KBM-7 (cell line): ENCODE measurements at regions not wholly inside any gene's neighbourhood (a gene's known extent, or its start where the extent isn't known, plus 50 kb on each side); places are given as distances from the start of the nearest gene placed in this dataset.

Experiments used
- DNase-seq: peaks from one replicate; pipeline ENCODE4 v3.0.0-alpha.2; 2015
- in situ Hi-C: fragments of 300-500 bp; cut with MboI; formaldehyde crosslinking; loops from 2 replicates; pipeline ENCODE4 v1.14.3; 2020; ENCODE audit warnings: low sequenced_read_pairs, low pct_unique_long_range_greater_than_20kb, mixed read lengths

DNA sequence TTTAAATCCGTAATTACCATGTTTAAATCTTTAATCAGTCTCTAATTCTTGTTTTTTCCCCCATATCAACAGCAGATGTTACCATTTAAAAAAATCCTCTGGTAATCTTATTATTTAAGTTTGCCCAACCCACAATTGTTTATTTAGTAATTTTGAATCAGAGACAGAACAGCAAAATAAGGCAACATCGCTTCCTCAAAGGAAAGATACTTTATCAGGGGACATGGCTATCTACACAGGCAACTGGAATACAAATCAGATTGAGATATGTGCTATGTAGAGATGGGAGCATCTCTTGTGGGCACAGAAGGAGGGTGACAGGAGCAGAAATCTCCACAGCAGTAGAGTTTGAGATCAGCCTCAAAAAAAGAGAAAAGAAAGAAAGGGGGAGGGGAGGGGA lies 674.4 kb downstream of the SEMA5A start:
- DNase-seq, result no peak
- in situ Hi-C loops, result no loop called here

DNA sequence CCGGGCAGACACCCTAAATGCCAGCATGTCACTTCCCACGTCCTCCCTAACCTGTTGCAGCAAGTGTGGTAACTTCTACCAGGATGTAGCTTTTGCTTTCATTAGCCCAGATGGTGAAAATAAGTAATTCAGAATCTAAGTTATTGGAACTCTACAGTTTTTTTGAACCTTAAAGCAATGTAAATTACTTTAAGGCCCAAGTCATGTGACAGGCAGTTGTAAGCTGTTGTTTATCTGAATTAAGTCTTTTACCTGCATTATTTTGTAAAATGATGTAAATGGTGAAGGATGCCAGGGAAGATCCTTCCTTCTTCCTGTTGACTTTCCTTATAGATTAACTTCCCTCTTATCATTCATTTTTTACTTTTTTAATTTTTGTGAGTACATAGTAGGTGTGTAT lies 670.2 kb downstream of the SEMA5A start:
- in situ Hi-C loops, result no loop called here
- no peak for DNase-seq

DNA sequence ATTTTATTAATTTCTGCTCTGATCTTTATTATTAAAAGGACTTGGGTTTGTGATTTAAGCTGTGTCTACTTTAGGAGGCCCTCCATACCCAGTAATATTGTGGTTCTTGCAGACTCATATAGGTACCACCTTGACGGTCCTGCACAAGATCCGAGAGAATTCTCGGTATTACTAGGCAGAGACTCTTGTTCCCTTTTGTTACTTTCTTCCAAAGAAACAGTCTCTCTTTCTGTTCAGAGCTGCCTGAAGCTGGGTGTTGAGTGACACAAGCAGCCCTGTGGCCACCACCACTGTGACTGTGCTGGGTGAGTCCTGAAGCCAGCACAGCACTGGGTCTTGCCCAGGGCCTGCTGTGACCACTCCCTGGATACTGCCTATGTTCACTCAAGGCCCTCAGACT lies 666.6 kb downstream of the SEMA5A start:
- in situ Hi-C loops, result no loop called here
- DNase-seq, result no peak

DNA sequence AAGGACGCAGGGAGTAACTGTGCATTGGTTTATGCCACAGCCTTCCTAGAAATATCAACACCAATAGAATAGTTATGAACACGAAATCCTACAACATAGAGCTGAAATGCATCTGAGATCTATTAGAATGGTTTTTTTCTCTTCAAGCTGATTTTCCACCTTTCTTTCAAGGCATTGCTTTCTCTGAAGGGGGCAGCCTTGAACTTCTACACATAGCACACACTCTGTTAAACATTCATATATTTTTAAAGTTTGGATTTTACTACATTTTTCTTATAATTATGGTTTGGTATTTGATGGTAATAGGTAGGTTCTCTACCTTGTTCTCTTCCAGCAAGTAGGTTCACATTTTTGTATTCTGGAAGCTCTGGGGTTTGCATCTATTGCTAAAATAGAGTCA lies 661.8 kb downstream of the SEMA5A start:
- in situ Hi-C loops, result no loop called here
- no peak for DNase-seq

DNA sequence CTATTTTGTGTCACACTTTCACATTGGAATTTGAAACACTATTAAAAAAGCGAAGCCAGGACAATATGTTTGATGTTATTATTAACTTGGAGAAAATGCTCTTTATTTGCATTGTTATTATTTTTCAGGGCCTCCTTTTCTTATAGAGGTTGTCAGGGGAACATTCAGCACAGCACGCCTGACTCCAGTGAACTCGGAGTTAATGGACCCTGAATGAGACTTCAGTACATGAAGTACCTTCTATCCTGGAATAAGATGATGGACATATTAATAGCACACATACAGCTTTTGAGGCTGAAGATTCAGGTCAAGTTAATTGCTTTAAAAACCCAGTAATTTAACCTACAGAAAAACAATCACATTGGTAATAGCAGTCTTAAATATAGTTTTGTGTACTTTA lies 652.9 kb downstream of the SEMA5A start:
- in situ Hi-C loops, result no loop called here
- no peak for DNase-seq

DNA sequence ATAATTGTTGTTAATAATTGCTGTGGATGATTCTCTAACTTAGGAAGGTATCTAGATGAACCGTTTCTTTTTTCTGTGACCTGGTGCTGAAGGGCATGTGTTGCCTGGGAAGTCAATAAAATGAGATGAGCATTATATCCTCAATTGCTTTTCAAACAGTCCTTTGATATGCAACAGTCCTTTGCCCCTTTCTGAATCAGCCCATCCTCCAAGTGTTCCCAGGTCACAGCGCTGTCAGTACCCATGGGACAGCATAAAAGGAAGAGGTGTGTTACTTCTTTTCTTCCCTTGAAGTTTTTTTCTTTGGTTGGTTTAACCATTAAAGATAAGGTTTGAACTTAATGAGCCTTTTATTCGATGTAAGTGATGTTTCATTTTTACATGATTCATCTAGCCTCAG lies 651.8 kb downstream of the SEMA5A start:
- no peak for DNase-seq
- in situ Hi-C loops, result no loop called here

DNA sequence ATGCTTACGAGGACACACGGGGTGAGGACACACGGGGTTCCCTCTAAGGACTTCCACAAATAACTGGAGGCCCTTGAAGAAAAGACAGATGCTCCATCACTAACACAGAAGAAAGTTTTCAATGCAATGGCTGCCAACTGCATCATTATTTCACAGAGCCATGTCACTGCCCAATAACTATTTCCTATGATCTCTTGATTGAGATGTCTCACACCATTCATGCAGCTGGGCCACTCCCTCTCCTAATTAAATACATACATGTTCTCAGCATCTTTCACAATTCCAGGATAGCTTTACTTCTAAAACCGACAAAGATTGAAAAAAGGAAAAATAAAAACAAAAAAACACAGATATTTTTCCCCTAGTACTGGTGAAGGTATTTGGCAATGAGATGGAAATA lies 650.8 kb downstream of the SEMA5A start:
- in situ Hi-C loops, result no loop called here
- no peak for DNase-seq

DNA sequence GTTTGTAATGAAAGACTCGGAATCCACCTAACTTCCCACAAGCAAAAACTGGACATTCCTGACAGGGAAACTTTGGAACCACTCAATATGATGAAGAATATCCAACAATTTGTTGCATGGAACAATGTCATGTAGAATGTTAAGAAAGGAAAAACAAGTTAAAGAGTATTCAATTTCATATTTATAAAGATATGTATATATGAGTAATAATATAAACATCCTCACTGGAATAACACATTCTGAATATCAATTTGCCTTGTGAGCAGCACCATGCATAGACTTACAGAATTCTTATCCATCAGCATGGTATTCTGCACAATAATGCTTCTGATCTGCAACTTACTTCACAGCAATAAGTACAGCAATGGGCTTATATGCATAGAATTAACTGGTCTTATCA lies 650.3 kb downstream of the SEMA5A start:
- no peak for DNase-seq

DNA sequence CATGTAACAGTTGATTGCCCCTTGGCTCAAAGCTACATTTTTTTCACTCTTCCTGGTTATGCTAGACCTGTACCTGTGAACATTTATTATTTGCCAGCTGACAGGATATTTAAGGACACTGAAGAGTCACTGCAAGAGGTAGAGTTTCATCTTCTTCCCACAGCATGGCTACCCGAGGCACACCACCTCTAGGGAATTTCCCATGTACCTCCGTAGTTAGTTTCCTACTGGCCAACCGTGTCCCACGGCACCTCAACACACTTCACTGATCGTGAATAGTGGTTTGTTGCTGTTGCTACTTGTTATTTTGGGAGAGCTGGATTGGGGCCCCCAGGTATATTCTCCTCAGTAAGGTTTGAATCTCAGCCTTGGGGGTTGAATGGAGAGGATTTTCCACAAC lies 648.6 kb downstream of the SEMA5A start:
- DNase-seq, result no peak
- in situ Hi-C loops, result no loop called here

More for the DNA sequence above, 650.3 kb downstream of the SEMA5A start:
- in situ Hi-C loops, result no loop called here

DNA sequence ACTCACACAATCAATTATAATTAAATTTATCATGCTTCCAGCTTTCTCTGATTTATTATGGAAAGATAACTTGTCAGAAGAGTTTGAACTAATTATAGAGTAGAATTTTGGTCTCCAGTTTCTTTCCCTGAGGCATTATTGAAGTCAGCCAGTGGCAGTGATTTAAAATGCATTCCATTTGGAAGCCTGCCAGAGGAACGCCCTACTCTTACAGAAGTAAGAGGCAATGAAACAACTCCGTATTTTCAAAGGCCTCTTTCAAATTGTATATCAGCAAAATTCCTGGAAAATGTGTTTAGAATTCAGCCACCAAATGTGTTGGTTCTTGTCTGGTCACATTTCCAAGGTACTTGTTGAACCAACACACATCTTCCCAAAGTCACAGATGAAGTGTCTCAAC lies 640.9 kb downstream of the SEMA5A start:
- DNase-seq, result no peak
- in situ Hi-C loops, result no loop called here

DNA sequence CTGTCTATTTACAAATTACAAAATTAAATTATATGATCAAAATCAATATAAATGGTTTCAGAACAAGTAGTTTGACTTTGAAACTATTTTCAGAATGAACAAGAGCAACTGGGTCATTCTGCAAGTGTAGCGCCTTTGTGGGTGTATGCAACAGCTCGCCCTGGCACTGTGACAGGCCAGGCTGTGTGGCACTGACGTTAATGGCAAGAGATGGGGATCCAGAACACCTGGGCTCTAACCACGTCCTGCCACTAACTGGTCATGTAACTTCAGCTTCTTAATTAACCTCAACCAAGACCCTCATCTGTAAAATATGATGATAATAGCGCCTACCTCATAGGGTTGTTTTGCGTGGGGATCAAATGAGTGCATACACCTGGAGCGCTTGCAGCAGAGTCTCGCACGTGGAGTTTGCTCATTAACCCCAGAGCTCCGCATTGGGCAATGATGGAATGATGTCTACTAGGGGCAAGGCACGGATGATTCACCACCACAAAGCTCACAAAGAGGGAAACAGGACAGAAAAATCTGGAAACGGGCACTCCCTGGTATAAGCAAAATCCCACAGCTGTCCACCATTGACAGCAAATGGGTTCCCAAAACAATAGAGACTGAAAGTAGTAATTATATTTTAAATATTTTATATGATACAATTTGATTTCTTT lies 639.4 kb downstream of the SEMA5A start:
- no peak for DNase-seq
- in situ Hi-C loops, result no loop called here

DNA sequence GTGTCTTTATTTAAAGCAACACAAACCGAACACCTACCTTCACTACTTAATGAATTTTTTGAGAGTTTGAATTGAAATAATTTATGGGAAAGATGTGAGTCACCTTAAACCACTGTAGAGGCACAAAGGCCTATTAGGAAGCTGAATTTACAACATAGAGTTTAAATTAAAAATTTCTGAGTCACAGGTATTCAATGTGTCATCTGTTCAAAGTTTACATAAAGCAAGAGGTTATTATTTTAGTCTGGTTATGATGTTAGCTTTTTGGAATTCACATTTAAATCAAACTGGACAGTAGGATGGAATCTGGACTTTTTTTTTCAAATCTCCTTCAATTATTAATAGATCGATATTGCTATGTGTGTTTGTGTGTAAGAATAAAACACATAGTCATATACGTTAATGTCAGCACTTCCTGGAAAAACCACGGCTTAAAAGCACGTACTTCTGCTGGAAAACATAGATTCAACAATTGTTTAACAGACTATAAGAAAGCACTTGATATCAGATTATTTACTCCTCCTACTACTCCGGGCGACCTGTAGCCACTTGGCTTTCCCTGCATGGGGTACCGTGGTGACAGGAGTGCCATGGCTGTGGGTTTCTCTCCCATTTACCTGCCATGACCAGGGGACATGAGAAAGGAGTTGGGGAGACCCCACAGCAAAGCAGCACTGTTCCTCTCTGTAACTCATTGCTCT lies 638.6 kb downstream of the SEMA5A start:
- in situ Hi-C loops, result no loop called here
- DNase-seq, result no peak

DNA sequence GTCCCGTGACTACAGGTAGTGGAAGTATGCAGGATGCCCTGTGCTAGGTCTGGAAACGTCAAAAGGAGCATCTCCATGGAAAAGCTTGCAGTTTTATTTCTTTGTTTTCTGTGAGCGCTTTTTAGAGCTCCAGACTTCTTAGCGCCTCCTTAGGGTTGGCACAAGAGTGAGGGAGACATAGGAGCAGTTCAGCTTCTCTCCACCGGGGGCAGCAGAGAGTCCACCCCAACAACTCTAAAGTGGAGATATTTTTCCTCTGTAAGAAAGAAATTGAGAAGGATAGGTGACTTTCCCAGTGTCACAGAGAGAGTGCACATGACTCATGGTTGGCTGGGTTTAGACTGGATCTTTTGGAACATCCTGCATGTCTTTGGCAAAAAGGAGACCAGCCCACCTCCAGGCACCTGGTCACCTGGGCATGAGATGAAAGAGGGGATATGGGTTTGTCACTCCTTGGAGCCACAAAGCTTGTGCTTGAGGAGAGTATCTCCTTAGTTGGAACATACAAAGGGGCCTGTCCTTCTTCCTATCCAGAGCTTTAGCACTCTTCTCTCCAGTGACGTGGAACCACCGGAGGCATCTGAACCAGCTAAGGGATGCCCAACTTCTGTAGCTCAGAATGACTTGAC lies 637.7 kb downstream of the SEMA5A start:
- in situ Hi-C loops, result no loop called here
- peak; percentile 67 for DNase-seq

DNA sequence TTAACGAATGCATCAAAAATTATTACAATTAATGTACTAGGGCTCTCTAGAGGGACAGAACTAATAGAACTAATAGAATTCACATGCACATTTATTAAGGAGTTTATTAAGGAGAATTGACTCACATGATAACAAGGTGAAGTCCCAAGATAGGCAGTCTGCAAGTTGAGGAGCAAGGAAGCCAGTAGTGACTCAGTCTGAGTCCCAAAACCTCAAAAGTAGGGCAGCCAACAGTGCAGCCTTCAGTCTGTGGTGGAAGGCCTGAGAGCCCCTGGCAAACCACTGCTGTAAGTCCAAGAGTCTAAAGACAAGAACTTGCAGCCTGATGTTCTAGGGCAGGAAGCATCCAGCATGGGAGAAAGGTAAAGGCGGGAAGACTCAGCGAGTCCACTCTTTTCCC lies 633.8 kb downstream of the SEMA5A start:
- in situ Hi-C loops, result no loop called here
- no peak for DNase-seq

DNA sequence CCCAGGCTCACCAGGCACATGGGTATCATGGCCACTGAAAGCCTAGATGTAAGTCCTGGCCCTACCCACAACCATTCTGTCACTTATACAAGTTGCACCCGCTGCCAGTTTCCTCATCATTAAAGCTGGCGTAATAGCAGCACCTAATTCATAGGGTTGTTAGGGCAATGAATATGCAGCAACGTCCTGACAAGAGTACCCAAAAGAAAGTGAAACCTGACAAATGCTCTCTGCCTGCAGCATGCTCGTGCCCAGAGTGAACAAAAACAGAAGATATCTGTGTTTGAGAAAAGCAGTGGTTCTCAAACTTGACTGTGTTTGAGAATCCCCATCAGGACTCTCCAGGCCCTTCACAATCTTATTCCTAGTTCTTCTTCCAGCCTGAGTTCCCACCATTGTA lies 632.4 kb downstream of the SEMA5A start:
- DNase-seq, result no peak
- in situ Hi-C loops, result no loop called here

DNA sequence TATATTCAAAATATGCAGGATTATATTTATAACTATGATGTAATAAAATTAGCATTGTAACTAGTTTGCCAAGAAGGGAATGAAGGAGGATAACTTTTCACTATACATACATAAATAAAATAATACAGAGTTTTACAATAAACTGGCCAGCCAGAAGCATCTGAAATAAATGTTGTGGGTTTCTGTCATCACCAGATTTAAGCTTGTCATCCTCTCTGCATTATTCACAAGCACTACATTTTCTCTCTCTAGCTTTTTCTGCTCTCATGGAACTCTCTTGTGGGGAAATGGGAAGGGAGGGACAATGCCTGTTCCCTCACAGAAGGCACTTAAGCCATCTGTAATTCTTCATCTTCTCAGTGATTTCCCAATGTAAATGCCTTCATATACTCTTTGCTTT lies 626.8 kb downstream of the SEMA5A start:
- no peak for DNase-seq
- in situ Hi-C loops, result no loop called here

DNA sequence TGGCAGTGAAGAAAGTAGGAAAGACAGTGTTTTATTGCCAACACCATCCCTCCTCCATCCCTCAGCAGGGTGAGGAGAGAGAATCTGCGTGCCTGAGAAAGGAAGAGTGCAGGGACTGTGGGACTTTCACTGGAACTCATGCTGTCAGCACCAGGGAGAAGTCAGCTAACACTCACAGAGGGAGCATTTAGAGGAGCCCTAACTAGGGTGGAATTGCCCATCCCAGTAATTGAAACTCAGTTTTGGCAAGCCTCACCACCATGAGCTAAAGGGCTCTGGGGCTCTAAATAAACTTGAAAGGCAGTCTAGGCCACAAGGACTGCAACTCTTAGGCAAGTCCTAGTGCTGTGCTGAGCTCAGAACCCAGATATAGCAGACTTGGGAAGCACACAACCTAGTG lies 622.3 kb downstream of the SEMA5A start:
- in situ Hi-C loops, result no loop called here
- DNase-seq, result no peak

DNA sequence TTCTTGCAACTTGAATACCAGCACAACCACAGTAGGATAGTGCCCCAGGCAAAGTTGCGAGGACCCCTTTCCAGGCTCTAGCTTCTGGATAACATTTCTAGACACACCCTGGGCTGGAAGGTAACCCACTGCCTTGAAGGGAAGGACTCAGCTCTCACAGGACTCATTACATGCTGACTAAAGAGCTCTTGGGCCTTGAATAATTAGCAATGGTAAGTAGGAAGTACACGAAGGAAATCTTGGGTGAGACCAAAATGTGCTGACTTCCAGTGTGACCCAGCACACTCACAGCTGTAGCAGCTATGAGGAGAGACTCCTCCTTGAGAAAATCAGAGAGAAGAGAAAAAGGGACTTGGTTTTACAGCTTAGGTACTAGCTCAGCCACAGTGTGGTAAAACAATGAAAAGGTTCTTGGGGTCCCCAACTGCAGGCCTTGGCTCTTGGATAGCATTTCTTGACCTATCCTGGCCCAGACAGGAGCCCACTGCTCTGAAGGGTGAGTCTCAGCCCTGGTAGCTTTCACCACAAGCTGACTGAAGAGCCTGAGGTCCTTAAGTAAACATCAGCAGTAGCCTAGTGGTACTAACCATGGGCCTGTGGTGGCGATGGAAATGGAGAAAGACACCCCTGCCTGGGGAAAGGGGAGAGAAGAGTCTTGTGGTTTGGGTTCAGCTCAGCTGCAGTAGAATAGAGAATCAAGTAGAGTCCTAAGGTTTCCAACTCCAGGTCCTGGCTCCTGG lies 621.7 kb downstream of the SEMA5A start:
- in situ Hi-C loops, result no loop called here
- no peak for DNase-seq

DNA sequence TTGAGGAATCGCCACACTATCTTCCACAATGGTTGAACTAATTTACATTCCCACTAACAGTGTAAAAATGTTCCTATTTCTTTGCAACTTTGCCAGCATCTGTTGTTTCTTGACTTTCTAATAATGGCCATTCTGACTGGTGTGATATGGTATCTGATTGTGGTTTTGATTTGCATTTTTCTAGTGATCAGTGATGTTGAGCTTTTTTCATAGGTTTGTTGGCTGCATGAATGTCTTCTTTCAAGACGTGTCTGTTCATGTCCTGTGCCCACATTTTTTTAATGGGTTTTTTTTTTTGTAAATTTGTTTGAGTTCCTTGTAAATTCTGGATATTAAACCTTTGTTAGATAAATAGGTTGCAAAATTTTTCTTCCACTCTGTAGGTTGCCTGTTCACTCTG lies 615.9 kb downstream of the SEMA5A start:
- no peak for DNase-seq
- in situ Hi-C loops, result no loop called here

DNA sequence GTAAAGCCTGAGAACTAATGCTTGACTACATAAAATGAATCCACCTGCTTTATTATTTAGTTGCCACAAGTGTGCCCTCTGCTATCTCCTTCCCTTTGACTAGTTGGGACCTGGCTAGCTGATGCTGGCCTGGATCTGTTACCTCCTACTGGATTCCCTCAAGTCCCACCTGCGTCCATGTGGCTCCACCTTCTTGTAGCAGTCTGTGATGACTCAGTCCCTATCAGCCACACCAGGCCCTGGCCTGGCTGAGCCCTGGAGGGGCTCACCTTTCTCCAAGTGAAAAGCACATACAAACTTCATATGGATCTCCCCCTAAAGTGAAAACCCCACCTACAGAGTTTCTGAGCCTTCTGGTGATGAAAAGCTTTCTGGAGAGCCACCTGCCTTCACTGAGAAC lies 611.4 kb downstream of the SEMA5A start:
- in situ Hi-C loops, result no loop called here
- no peak for DNase-seq
